ENCODE measurements at regions not wholly inside any gene's neighbourhood (a gene's known extent, or its start where the extent isn't known, plus 50 kb on each side); places are given as distances from the start of the nearest gene placed in this dataset.

GRCh38 chr3:83849106-83849730, 1109.6 kb upstream of the CADM2 start:
- no peaks in the 10 kb centered on the region for H3K27me3 Mint-ChIP-seq (ENCODE audit: low read depth)

GRCh38 chr3:83863380-83863779, 1095.4 kb upstream of the CADM2 start:
- Mint-ChIP-seq H3K36me3 (ENCODE audit: insufficient read depth) (no peaks in the 10 kb centered on the region), H3K4me3 (no peak overlapping the region), H3K27me3 (ENCODE audit: low read depth) (no peaks in the 10 kb centered on the region), H3K9me3 (peaks cover 26% of the 10 kb centered on the region), H3K4me1 (ENCODE audit: low read depth) (no peaks in the 10 kb centered on the region)
- ATAC-seq (no peak), DNase-seq (no peak)

More at GRCh38 chr3:83849106-83849730, 1109.6 kb upstream of the CADM2 start:
- Mint-ChIP-seq H3K4me1 (ENCODE audit: low read depth) (no peaks in the 10 kb centered on the region), H3K9me3 (peaks cover 9% of the 10 kb centered on the region), H3K36me3 (ENCODE audit: insufficient read depth) (no peaks in the 10 kb centered on the region), H3K4me3 (no peak overlapping the region)
- DNase-seq (no peak), ATAC-seq (no peak)

GRCh38 chr3:83868909-83869567, 1089.8 kb upstream of the CADM2 start:
- no peak overlapping the region for H3K4me3 Mint-ChIP-seq
- H3K9me3 Mint-ChIP-seq, result peaks cover 15% of the 10 kb centered on the region
- ATAC-seq (no peak), DNase-seq (no peak)
- H3K4me1 Mint-ChIP-seq (ENCODE audit: low read depth), result no peaks in the 10 kb centered on the region
- no peaks in the 10 kb centered on the region for H3K36me3 Mint-ChIP-seq (ENCODE audit: insufficient read depth)
- no peaks in the 10 kb centered on the region for H3K27me3 Mint-ChIP-seq (ENCODE audit: low read depth)

GRCh38 chr3:83873550-83873949, 1085.2 kb upstream of the CADM2 start:
- ATAC-seq (no peak), DNase-seq (no peak)
- H3K27me3 Mint-ChIP-seq (ENCODE audit: low read depth), result no peaks in the 10 kb centered on the region
- no peaks in the 10 kb centered on the region for H3K36me3 Mint-ChIP-seq (ENCODE audit: insufficient read depth)
- peaks cover 3% of the 10 kb centered on the region for H3K9me3 Mint-ChIP-seq
- H3K4me1 Mint-ChIP-seq (ENCODE audit: low read depth), result no peaks in the 10 kb centered on the region
- H3K4me3 Mint-ChIP-seq, result no peak overlapping the region

GRCh38 chr3:83877910-83878309, 1080.9 kb upstream of the CADM2 start:
- H3K9me3 Mint-ChIP-seq, result peaks cover 17% of the 10 kb centered on the region
- DNase-seq, result no peak
- H3K4me1 Mint-ChIP-seq (ENCODE audit: low read depth), result no peaks in the 10 kb centered on the region
- H3K36me3 Mint-ChIP-seq (ENCODE audit: insufficient read depth), result no peaks in the 10 kb centered on the region
- H3K4me3 Mint-ChIP-seq, result no peak overlapping the region
- H3K27me3 Mint-ChIP-seq (ENCODE audit: low read depth), result no peaks in the 10 kb centered on the region
- ATAC-seq, result no peak

GRCh38 chr3:83882701-83883100, 1076.1 kb upstream of the CADM2 start:
- H3K9me3 Mint-ChIP-seq, result peaks cover 23% of the 10 kb centered on the region
- no peak for ATAC-seq
- H3K27me3 Mint-ChIP-seq (ENCODE audit: low read depth), result no peaks in the 10 kb centered on the region
- no peak overlapping the region for H3K4me3 Mint-ChIP-seq
- H3K36me3 Mint-ChIP-seq (ENCODE audit: insufficient read depth), result no peaks in the 10 kb centered on the region
- no peak for DNase-seq
- no peaks in the 10 kb centered on the region for H3K4me1 Mint-ChIP-seq (ENCODE audit: low read depth)

- no peak for ATAC-seq
- Mint-ChIP-seq H3K4me3 (no peak overlapping the region), H3K27me3 (ENCODE audit: low read depth) (no peaks in the 10 kb centered on the region), H3K36me3 (ENCODE audit: insufficient read depth) (no peaks in the 10 kb centered on the region), H3K4me1 (ENCODE audit: low read depth) (no peaks in the 10 kb centered on the region), H3K9me3 (peaks cover 7% of the 10 kb centered on the region)
- no peak for DNase-seq
Observed at GRCh38 chr3:83890039-83890762, 1068.6 kb upstream of the CADM2 start.

- ATAC-seq (no peak), DNase-seq (no peak)
- Mint-ChIP-seq H3K4me3 (no peak overlapping the region), H3K36me3 (ENCODE audit: insufficient read depth) (no peaks in the 10 kb centered on the region), H3K27me3 (ENCODE audit: low read depth) (no peaks in the 10 kb centered on the region), H3K9me3 (peaks cover 7% of the 10 kb centered on the region), H3K4me1 (ENCODE audit: low read depth) (no peaks in the 10 kb centered on the region)
Observed at GRCh38 chr3:83890763-83891135, 1068.0 kb upstream of the CADM2 start.

GRCh38 chr3:83894223-83894622, 1064.6 kb upstream of the CADM2 start:
- Mint-ChIP-seq H3K36me3 (ENCODE audit: insufficient read depth) (no peaks in the 10 kb centered on the region), H3K4me1 (ENCODE audit: low read depth) (no peaks in the 10 kb centered on the region), H3K27me3 (ENCODE audit: low read depth) (no peaks in the 10 kb centered on the region), H3K9me3 (peaks cover 7% of the 10 kb centered on the region), H3K4me3 (no peak overlapping the region)
- no peak for DNase-seq
- no peak for ATAC-seq

GRCh38 chr3:83895892-83896291, 1062.9 kb upstream of the CADM2 start:
- peaks cover 11% of the 10 kb centered on the region for H3K9me3 Mint-ChIP-seq
- DNase-seq, result no peak
- no peaks in the 10 kb centered on the region for H3K27me3 Mint-ChIP-seq (ENCODE audit: low read depth)
- no peaks in the 10 kb centered on the region for H3K4me1 Mint-ChIP-seq (ENCODE audit: low read depth)
- H3K36me3 Mint-ChIP-seq (ENCODE audit: insufficient read depth), result no peaks in the 10 kb centered on the region
- H3K4me3 Mint-ChIP-seq, result no peak overlapping the region
- ATAC-seq, result no peak

- no peaks in the 10 kb centered on the region for H3K36me3 Mint-ChIP-seq (ENCODE audit: insufficient read depth)
- H3K4me3 Mint-ChIP-seq, result no peak overlapping the region
- peaks cover 8% of the 10 kb centered on the region for H3K9me3 Mint-ChIP-seq
- no peak for DNase-seq
- no peaks in the 10 kb centered on the region for H3K27me3 Mint-ChIP-seq (ENCODE audit: low read depth)
- ATAC-seq, result no peak
- no peaks in the 10 kb centered on the region for H3K4me1 Mint-ChIP-seq (ENCODE audit: low read depth)
Observed at GRCh38 chr3:83902787-83903533, 1055.8 kb upstream of the CADM2 start.

GRCh38 chr3:83913381-83913780, 1045.4 kb upstream of the CADM2 start:
- no peaks in the 10 kb centered on the region for H3K27me3 Mint-ChIP-seq (ENCODE audit: low read depth)
- no peaks in the 10 kb centered on the region for H3K36me3 Mint-ChIP-seq (ENCODE audit: insufficient read depth)
- no peak overlapping the region for H3K4me3 Mint-ChIP-seq
- no peaks in the 10 kb centered on the region for H3K4me1 Mint-ChIP-seq (ENCODE audit: low read depth)
- H3K9me3 Mint-ChIP-seq, result peaks cover 5% of the 10 kb centered on the region
- ATAC-seq (no peak), DNase-seq (no peak)

- ATAC-seq (no peak), DNase-seq (no peak)
- no peaks in the 10 kb centered on the region for H3K36me3 Mint-ChIP-seq (ENCODE audit: insufficient read depth)
- H3K9me3 Mint-ChIP-seq, result peaks cover 13% of the 10 kb centered on the region
- H3K4me3 Mint-ChIP-seq, result no peak overlapping the region
- no peaks in the 10 kb centered on the region for H3K27me3 Mint-ChIP-seq (ENCODE audit: low read depth)
- H3K4me1 Mint-ChIP-seq (ENCODE audit: low read depth), result no peaks in the 10 kb centered on the region
Observed at GRCh38 chr3:83926291-83926690, 1032.5 kb upstream of the CADM2 start.

- Mint-ChIP-seq H3K9me3 (peaks cover 24% of the 10 kb centered on the region), H3K4me3 (no peak overlapping the region)
- DNase-seq, result no peak
Observed at GRCh38 chr3:83928391-83928790, 1030.4 kb upstream of the CADM2 start.

More at GRCh38 chr3:83928391-83928790, 1030.4 kb upstream of the CADM2 start:
- ATAC-seq, result no peak
- no peaks in the 10 kb centered on the region for H3K4me1 Mint-ChIP-seq (ENCODE audit: low read depth)
- no peaks in the 10 kb centered on the region for H3K27me3 Mint-ChIP-seq (ENCODE audit: low read depth)
- no peaks in the 10 kb centered on the region for H3K36me3 Mint-ChIP-seq (ENCODE audit: insufficient read depth)
